H1 (cell line): ENCODE measurements at regions not wholly inside any gene's neighbourhood (a gene's known extent, or its start where the extent isn't known, plus 50 kb on each side); places are given as distances from the start of the nearest gene placed in this dataset.

ENCODE experiments used
- CBX8 ChIP-seq: fragments of 300-800, 300-1000 bp; sonication (generic); IDR thresholded peaks from 2 replicates; pipeline ENCODE4 v1.7.1; 2016; ENCODE audit warnings: low read depth, low read length, borderline replicate concordance
- CHD1 ChIP-seq: IDR thresholded peaks from 2 replicates; pipeline ENCODE4 v1.6.1; 2012; ENCODE audit warnings: low read depth, low read length, improper control_type of control experiment
- CTCF ChIP-seq, 3 experiments: IDR thresholded peaks; 1 replicate in 2 of 3; 2 replicates in 1 of 3; pipeline versions ENCODE4 v1.5.1 to v1.6.1; 2011; ENCODE audit warnings: low read length in 3 of 3, mild to moderate bottlenecking in 3 of 3, inconsistent platforms in 2 of 3, low read depth in 1 of 3, moderate library complexity in 1 of 3; ENCODE audit not compliant: insufficient read depth in 1 of 3; ENCODE audit errors: control extremely low read depth in 1 of 3
- EZH2 ChIP-seq: fragments of 200-600 bp; sonication (generic); IDR thresholded peaks from 2 replicates; pipeline ENCODE4 v1.7.1; 2012; ENCODE audit warnings: low read depth, mild to moderate bottlenecking, moderate library complexity, low read length, inconsistent platforms; ENCODE audit not compliant: severe bottlenecking
- JUND ChIP-seq: IDR thresholded peaks from 2 replicates; pipeline ENCODE4 v1.6.1; 2011; ENCODE audit warnings: mild to moderate bottlenecking, improper control_type of control experiment, low read length
- POLR2A ChIP-seq, 2 experiments: IDR thresholded peaks; 1 replicate in 1 of 2; 2 replicates in 1 of 2; pipeline ENCODE4 v1.6.1; 2011; ENCODE audit warnings: low read depth in 2 of 2, low read length in 2 of 2, mild to moderate bottlenecking in 2 of 2; ENCODE audit errors: control extremely low read depth in 1 of 2
- RBBP5 ChIP-seq: IDR thresholded peaks from 2 replicates; pipeline ENCODE4 v1.7.1; 2012; ENCODE audit warnings: low read depth, mild to moderate bottlenecking, inconsistent platforms, low read length, moderate library complexity, borderline replicate concordance

DNA sequence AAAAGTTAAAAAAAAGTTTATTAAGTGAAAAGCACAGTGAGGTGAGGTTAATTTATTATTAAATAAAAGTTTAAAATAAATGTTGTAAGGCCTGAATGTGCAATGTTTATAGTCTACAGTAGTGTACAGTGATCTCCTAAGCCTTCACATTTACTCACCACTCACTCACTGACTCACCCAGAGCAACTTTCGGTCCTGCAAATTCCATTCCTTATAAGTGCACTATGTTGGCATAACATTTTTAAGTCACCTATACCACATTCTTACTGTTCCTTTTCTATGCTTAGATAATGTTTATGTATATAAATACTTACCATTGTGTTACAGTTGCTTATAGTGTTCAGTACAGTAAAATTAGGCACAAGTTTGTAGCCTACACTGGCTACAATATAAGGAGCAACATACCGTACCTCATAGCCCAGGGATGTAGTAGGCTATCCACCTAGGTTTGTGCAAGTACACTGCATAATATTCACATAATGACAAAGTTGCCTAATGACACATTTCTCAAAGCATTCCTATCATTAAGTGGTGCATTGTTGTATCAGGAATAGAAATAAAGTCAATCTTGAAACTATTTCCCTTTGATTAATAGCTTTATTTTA, 426.5 kb upstream of the BRINP3 start:
- TF ChIP-seq POLR2A (IDR thresholded peaks at IDR 0.05; ENCODE audit: control extremely low read depth in 1 of 2, low read depth in 2 of 2, low read length in 2 of 2) (no peak), EZH2 (no peak), JUND (no peak), RBBP5 (no peak), CHD1 (no peak), CTCF (IDR thresholded peaks at IDR 0.05; ENCODE audit: control extremely low read depth in 1 of 3, insufficient read depth in 1 of 3, low read depth in 1 of 3, low read length in 3 of 3) (no peak), CBX8 (no peak)
